ENCODE measurements at regions not wholly inside any gene's neighbourhood (a gene's known extent, or its start where the extent isn't known, plus 50 kb on each side); places are given as distances from the start of the nearest gene placed in this dataset.

GRCh38 chr16:48105976-48106375 lies 49.8 kb downstream of the ABCC12 start:
- H3K4me3 ChIP-seq (ENCODE audit: low read depth, low read length), result no peak overlapping the region
- TF ChIP-seq, protein P1, sequence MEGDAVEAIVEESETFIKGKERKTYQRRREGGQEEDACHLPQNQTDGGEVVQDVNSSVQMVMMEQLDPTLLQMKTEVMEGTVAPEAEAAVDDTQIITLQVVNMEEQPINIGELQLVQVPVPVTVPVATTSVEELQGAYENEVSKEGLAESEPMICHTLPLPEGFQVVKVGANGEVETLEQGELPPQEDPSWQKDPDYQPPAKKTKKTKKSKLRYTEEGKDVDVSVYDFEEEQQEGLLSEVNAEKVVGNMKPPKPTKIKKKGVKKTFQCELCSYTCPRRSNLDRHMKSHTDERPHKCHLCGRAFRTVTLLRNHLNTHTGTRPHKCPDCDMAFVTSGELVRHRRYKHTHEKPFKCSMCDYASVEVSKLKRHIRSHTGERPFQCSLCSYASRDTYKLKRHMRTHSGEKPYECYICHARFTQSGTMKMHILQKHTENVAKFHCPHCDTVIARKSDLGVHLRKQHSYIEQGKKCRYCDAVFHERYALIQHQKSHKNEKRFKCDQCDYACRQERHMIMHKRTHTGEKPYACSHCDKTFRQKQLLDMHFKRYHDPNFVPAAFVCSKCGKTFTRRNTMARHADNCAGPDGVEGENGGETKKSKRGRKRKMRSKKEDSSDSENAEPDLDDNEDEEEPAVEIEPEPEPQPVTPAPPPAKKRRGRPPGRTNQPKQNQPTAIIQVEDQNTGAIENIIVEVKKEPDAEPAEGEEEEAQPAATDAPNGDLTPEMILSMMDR (IDR thresholded peaks at IDR 0.05; ENCODE audit: insufficient read depth, low read depth, low read length, missing control alignments), result no peak
- peak; percentile 13 for DNase-seq (ENCODE audit: low read depth)

- H3K4me3 ChIP-seq (ENCODE audit: low read depth, low read length), result no peak overlapping the region
- no peak for DNase-seq (ENCODE audit: low read depth)
- TF ChIP-seq, protein P1 (IDR thresholded peaks at IDR 0.05; ENCODE audit: insufficient read depth, low read depth, low read length, missing control alignments), result no peak
Observed at GRCh38 chr16:48105456-48105855, 50.3 kb downstream of the ABCC12 start.

DNA sequence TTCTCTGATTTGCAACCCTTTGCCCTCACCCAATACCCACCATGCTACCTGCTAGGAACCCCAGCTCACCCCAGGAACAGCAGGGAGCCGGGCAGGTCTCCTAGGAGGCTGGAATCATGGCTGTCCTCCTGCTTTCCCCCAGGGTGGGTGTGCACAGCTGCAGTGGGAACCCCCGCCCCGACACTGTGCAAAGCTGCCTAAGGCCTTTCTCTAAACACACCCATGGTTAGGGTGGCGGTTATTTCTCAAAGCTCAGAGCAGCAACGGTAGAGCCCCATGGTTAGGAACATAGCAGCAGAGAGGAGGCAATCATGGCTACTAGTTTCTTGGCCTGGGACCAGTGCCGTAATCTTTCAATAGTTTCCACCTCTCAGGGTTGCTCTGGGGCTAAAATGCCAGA lies 52.2 kb downstream of the ABCC12 start:
- TF ChIP-seq, protein P1 (IDR thresholded peaks at IDR 0.05; ENCODE audit: insufficient read depth, low read depth, low read length, missing control alignments), result no peak
- no peak overlapping the region for H3K4me3 ChIP-seq (ENCODE audit: low read depth, low read length)

DNA sequence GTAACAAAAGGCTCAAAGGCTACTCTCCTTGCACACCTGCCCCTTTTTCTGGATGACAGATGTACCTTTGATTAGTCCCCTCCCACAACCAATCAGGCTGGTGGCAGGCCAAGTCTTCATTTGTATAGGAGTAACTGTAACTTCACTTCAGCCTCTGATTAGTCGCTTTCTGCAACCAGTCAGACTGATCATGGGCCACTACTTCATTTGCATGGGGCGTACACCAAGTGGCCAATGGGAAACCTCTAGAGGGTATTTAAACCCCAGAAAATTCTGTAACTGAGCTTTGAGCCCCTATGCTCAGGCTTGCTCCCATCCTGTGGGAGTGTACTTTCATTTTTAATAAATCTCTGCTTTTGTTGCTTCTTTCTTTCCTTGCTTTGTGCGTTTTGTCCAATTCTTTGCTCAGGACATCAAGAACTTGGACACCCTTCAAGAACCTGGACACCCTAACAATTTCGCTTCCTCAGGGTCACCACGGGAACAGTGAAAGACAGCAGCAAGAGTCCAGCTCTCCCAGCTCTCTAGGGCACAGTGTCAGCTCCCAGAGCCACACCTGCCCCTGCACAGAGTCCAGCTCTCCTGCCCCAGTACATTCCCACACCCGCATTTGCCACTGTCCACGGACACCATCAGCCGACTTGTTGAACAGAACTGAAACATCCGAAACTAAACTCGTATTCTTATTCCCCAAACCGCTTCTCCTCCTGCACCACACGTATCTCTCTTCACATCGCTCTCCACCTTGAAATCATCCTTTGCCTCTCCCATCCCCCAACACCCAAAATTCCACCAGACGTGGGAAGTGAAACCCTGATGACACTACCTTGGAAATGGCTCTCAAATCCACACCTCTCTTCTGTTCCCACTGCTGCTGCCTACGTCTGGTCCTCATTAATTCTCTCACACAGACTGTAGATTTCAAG lies 53.4 kb downstream of the ABCC12 start:
- H3K4me3 ChIP-seq (ENCODE audit: low read depth, low read length), result no peak overlapping the region
- peak; percentile 29 for DNase-seq (ENCODE audit: low read depth)
- TF ChIP-seq, protein P1 (IDR thresholded peaks at IDR 0.05; ENCODE audit: insufficient read depth, low read depth, low read length, missing control alignments), result no peak

More for the DNA sequence above, 52.2 kb downstream of the ABCC12 start:
- DNase-seq (ENCODE audit: low read depth), result no peak

DNA sequence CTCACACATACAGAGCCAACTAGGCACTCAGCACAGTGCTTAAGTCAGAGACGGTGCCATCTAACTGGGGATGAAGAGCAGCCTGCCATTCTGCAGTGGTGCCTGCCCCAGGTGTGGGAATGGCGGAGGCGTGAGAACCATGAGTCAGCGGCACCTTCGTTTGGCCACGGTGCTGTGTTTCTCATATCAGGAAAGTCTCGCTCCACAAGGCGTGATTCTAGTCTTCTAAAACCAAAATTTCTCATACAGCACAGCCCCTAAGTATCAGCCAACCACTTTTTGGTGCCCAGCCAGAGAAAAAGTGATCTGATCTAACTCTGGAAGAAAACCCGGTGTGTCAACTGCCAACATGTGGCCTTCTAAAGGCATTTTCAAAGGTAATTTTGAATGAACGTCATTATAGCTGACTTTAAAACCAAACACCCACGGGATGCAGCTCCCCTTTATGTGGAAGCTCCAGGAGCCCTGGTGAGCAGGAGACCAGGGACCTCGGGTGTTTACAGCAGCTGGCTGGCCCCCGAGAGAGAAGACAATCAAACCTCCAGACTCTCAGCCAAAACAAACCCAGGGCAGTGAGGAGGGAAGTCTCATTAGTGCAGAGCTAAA lies 54.6 kb downstream of the ABCC12 start:
- TF ChIP-seq, protein P1 (IDR thresholded peaks at IDR 0.05; ENCODE audit: insufficient read depth, low read depth, low read length, missing control alignments), result no peak
- H3K4me3 ChIP-seq (ENCODE audit: low read depth, low read length), result no peak overlapping the region
- peak; percentile 78 for DNase-seq (ENCODE audit: low read depth)

- no peak for DNase-seq (ENCODE audit: low read depth)
- TF ChIP-seq, protein P1 (IDR thresholded peaks at IDR 0.05; ENCODE audit: insufficient read depth, low read depth, low read length, missing control alignments), result no peak
- H3K4me3 ChIP-seq (ENCODE audit: low read depth, low read length), result no peak overlapping the region
Observed at GRCh38 chr16:48099455-48099854, 56.3 kb downstream of the ABCC12 start.
